HG02938 (cell line): ENCODE measurements at regions not wholly inside any gene's neighbourhood (a gene's known extent, or its start where the extent isn't known, plus 50 kb on each side); places are given as distances from the start of the nearest gene placed in this dataset.

Source experiments
- ATAC-seq: cut with Tn5 transposase; IDR thresholded peaks from one replicate; pipeline ENCODE4 v1.9.1; 2021; ENCODE audit warnings: mild to moderate bottlenecking, moderate library complexity; ENCODE audit not compliant: unreplicated experiment

DNA sequence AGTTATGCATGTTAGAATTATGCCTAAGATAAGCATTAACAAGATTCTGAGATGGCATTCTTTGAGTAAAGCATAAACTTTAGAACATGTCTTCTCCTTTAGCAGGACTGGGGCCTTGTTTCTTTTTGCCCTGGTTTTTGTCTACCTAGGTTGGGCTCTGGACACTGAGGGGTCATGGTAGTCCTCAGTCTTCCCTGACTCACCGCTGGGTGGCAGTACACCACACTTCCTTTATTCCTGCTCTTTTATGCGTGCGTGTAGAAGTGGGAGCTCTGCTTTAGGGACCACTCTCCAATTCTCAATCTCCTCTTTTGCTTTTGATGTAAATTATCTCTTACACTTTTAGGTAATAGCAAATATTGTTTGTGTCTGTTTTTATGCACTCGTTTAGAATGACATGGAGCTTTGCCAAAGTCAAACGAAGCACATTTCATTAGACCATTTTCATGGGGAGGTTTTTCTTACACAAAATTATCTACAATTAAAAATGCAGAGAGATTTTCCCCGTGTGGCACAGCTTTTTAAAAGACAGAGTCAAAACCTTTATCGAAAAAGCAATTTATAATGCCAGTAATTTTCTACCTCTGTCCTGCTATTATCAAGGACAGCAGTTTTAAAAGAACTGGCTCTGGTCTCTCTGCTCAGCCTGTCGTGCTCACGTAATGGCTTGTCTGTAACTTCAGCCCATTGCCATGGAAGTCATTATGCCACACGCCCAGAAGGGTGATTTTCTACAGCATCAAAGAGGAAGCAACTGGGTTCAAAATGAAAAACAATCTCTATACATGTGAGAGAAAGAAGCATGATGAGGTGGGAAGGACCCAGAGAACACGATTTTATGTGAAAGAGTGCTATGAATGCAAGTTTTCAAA lies 413.9 kb downstream of the COG6 start:
- peak; percentile 67 for ATAC-seq

GRCh38 chr13:40070357-40070756 lies 414.9 kb downstream of the COG6 start:
- ATAC-seq = no peak

DNA sequence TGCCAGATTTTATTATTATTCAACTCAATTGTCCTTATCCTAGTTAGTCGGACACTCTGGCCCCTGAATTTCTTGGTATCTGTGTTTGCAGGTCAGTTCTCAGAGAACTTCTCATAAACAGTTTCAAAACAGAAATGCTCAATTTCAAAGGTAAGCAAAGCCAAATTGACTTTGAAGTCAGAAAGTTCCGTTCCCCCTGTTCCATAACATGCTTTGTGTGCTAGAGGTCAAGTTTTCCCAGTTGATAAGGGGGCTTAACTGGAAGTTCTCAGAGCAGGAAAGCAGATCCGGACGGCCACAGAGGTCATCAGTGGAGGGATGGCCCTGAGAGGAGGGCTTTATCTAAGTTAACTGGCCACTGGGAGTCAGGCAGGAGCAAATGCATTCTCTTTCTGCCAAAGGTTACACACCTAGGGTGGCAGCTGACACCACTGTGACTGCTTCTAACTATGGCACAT lies 417.2 kb downstream of the COG6 start:
- ATAC-seq = no peak

- no peak for ATAC-seq
These were observed 418.9 kb downstream of the COG6 start for GRCh38 chr13:40074338-40074737.

DNA sequence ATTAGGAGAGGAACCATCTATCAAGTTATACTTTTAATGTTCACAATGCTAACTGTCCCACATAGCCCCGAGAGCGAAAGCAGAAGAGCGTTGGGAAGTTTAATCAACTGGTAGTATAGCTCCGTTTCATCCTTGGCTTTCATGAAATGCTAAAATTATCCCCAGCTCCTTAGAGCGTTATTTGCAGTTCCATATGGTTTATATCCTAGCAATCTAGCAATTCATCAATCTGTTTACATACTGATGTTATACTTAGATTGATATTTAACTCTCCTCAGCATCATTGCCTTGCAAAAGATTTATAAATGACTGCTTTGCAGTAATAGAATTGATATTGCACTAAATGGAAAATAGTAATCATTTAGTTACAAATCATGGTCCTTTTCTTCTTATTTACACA lies 419.8 kb downstream of the COG6 start:
- no peak for ATAC-seq

DNA sequence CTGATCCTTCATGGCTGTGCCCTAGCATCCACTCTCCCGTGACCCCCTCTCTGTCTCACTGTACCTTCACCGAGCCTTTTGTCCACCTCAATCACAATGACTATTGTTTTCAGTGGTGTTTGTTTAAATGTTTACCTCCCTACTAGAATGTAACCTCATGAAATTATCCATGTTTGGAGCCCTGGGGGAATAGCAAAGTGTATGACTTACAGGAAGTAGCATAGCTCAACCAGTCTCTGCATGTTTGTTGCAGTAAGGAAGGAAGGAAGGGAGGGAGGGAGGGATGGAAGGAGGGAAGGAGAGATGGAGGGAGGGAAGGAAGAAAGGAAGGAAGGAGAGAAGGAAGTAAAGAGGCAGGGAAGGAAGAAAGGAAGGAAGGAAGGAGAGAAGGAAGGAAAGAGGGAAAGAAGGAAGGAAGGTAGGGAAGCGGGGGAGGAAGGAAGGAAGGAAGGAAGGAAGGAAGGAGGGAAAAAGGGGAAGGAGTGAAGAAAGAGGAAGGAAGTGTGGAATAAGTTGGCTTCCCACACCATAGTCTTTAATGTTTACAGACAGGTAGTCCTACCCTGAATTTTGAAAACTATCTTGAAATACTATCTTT lies 421.4 kb downstream of the COG6 start:
- ATAC-seq = no peak

- no peak for ATAC-seq
These were observed 422.1 kb downstream of the COG6 start for GRCh38 chr13:40077396-40078027.

GRCh38 chr13:40079721-40080120 lies 424.3 kb downstream of the COG6 start:
- no peak for ATAC-seq

- ATAC-seq = no peak
These were observed 425.2 kb downstream of the COG6 start for GRCh38 chr13:40080676-40081075.

DNA sequence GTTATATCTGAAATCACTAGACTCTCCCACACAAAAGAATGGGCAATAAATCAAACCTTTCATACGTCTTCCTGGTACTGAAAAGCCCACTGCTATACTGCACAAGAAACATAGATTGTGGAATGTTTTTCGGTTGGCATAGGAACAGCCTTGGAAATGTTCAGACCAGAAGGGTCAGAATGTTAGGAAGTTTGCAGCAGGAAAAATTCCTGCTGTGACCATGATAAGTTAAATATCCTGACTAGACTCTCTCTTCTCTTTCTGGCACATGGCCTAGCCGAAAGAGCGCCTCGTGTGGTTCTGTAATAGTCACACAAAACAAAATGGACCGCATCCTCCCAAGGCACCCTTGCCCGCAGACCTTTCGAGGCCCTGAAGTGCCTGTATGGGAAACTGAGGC lies 427.2 kb downstream of the COG6 start:
- ATAC-seq = no peak

GRCh38 chr13:40083841-40084240 lies 428.4 kb downstream of the COG6 start:
- ATAC-seq = no peak

GRCh38 chr13:40084934-40085333 lies 429.5 kb downstream of the COG6 start:
- no peak for ATAC-seq

- ATAC-seq = no peak
These were observed 431.9 kb downstream of the COG6 start for GRCh38 chr13:40087091-40088002.

- ATAC-seq = no peak
These were observed 438.6 kb downstream of the COG6 start for GRCh38 chr13:40094056-40094455.

DNA sequence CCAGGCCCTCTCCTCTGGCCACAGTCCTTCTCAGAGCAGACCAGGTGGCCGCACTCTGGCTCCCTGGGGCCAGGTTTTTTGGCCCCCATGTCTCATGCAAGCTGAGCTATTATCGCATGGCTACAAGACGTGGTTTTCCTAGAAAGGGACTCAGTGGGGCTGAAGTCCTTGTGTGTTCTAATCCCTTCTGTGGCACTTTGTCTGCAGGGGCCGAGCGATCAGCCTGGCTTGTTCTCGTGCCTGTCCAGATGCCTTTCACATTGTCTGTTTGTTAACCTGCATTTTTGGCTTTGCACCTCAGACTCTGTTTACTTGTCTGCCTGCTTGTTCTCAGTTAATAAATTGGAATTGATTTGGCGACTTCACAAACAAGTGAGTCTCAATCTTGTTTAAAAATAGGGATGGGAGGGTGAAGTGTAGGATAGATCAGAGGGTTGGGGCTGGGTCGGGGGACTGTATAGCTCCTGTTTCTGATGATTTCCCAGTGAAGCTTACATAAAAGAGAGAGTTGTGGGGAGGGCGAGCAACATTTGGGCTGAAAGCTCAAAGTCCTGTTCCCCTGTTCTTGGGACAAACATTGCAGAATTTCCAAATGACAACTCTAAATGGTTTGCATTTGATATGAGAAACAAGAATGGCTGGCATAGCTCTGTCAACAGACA lies 440.4 kb downstream of the COG6 start:
- no peak for ATAC-seq

GRCh38 chr13:40096357-40096901 lies 441.0 kb downstream of the COG6 start:
- no peak for ATAC-seq

GRCh38 chr13:40098246-40098645 lies 442.8 kb downstream of the COG6 start:
- ATAC-seq = no peak

GRCh38 chr13:40101708-40102359 lies 446.4 kb downstream of the COG6 start:
- ATAC-seq = peak; percentile 88

DNA sequence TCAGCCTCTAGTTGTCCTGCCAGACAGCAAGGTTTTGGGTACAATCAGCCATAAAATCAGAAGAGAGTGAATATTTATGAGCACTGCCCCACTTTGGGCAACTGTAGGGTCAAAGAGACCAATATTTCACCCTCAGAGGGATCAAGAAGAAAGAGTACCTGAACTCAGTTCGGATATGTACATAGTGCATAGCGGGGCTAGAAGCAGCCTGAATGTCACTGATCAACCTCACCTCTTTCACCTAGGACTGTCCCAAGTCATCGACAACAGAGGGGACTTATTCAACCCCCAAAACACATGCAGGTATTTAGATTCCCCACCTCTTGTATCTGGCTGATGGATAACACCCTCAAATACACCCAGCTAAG lies 446.9 kb downstream of the COG6 start:
- peak; percentile 19 for ATAC-seq

DNA sequence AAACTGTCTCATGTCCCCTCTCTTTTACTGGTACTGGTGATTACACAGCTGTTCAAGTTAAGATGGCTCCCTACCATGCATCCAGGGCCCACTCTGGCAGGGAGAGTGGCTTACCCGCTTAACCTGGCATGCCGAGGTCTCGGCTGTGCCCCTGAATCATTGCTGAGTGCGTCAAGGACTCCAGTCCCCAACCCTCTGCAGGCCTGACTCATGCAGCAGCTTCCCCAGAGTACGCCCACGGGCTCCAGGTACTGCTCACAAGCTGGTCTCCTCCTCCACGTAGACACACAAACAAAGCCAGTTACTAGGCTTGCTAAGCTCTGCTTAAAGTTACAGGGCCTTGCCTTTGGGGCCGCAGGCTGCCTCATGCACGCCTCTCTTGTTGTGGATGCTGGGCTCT lies 447.4 kb downstream of the COG6 start:
- no peak for ATAC-seq
